ENCODE measurements at regions not wholly inside any gene's neighbourhood (a gene's known extent, or its start where the extent isn't known, plus 50 kb on each side); places are given as distances from the start of the nearest gene placed in this dataset.

- TF ChIP-seq, protein P1, sequence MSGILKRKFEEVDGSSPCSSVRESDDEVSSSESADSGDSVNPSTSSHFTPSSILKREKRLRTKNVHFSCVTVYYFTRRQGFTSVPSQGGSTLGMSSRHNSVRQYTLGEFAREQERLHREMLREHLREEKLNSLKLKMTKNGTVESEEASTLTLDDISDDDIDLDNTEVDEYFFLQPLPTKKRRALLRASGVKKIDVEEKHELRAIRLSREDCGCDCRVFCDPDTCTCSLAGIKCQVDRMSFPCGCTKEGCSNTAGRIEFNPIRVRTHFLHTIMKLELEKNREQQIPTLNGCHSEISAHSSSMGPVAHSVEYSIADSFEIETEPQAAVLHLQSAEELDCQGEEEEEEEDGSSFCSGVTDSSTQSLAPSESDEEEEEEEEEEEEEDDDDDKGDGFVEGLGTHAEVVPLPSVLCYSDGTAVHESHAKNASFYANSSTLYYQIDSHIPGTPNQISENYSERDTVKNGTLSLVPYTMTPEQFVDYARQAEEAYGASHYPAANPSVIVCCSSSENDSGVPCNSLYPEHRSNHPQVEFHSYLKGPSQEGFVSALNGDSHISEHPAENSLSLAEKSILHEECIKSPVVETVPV (CRISPR knock-in tag; IDR thresholded peaks at IDR 0.05), result no peak
- no peak for TF ChIP-seq PPARA (CRISPR knock-in tag; IDR thresholded peaks at IDR 0.05; ENCODE audit: borderline replicate concordance)
These were observed 182.7 kb upstream of the CCN2 start (continued) for GRCh38 chr6:132133736-132134445.

- TF ChIP-seq ZFP3 (CRISPR knock-in tag; IDR thresholded peaks at IDR 0.05) (no peak), SNAI2 (CRISPR knock-in tag; IDR thresholded peaks at IDR 0.05) (no peak), ESRRG (CRISPR knock-in tag; IDR thresholded peaks at IDR 0.05) (no peak), CSDC2 (CRISPR knock-in tag; IDR thresholded peaks at IDR 0.05) (no peak), OSR1 (CRISPR knock-in tag; IDR thresholded peaks at IDR 0.05) (no peak), TCF4 (CRISPR knock-in tag; IDR thresholded peaks at IDR 0.05; ENCODE audit: borderline replicate concordance) (no peak)
- ATAC-seq, result peak; percentile 40
These were observed 181.9 kb upstream of the CCN2 start for GRCh38 chr6:132132924-132133639.

- ATAC-seq, result peak; percentile 64
- no peak for TF ChIP-seq ZFP30 (CRISPR knock-in tag; IDR thresholded peaks at IDR 0.05)
- TF ChIP-seq TCF4 (CRISPR knock-in tag; IDR thresholded peaks at IDR 0.05; ENCODE audit: borderline replicate concordance), result no peak
- TF ChIP-seq, protein P2, sequence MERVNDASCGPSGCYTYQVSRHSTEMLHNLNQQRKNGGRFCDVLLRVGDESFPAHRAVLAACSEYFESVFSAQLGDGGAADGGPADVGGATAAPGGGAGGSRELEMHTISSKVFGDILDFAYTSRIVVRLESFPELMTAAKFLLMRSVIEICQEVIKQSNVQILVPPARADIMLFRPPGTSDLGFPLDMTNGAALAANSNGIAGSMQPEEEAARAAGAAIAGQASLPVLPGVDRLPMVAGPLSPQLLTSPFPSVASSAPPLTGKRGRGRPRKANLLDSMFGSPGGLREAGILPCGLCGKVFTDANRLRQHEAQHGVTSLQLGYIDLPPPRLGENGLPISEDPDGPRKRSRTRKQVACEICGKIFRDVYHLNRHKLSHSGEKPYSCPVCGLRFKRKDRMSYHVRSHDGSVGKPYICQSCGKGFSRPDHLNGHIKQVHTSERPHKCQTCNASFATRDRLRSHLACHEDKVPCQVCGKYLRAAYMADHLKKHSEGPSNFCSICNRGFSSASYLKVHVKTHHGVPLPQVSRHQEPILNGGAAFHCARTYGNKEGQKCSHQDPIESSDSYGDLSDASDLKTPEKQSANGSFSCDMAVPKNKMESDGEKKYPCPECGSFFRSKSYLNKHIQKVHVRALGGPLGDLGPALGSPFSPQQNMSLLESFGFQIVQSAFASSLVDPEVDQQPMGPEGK (CRISPR knock-in tag; IDR thresholded peaks at IDR 0.05; ENCODE audit: borderline replicate concordance), result no peak
- no peak for TF ChIP-seq TOX (CRISPR knock-in tag; IDR thresholded peaks at IDR 0.05; ENCODE audit: borderline replicate concordance)
- no peak for TF ChIP-seq GLIS3 (CRISPR knock-in tag; IDR thresholded peaks at IDR 0.05)
- TF ChIP-seq CREB5 (CRISPR knock-in tag; IDR thresholded peaks at IDR 0.05; ENCODE audit: low read depth), result no peak
- TF ChIP-seq, protein P3, sequence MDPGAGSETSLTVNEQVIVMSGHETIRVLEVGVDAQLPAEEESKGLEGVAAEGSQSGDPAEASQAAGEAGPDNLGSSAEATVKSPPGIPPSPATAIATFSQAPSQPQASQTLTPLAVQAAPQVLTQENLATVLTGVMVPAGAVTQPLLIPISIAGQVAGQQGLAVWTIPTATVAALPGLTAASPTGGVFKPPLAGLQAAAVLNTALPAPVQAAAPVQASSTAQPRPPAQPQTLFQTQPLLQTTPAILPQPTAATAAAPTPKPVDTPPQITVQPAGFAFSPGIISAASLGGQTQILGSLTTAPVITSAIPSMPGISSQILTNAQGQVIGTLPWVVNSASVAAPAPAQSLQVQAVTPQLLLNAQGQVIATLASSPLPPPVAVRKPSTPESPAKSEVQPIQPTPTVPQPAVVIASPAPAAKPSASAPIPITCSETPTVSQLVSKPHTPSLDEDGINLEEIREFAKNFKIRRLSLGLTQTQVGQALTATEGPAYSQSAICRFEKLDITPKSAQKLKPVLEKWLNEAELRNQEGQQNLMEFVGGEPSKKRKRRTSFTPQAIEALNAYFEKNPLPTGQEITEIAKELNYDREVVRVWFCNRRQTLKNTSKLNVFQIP (CRISPR knock-in tag; IDR thresholded peaks at IDR 0.05; ENCODE audit: borderline replicate concordance, low read depth), result no peak
- TF ChIP-seq ZNF565 (CRISPR knock-in tag; conservative IDR thresholded peaks at IDR 0.05; ENCODE audit: low read depth), result no peak
- TF ChIP-seq ISL1 (CRISPR knock-in tag; IDR thresholded peaks at IDR 0.05), result no peak
- no peak for TF ChIP-seq SNAI2 (CRISPR knock-in tag; IDR thresholded peaks at IDR 0.05)
- no peak for TF ChIP-seq BACH2 (CRISPR knock-in tag; IDR thresholded peaks at IDR 0.05; ENCODE audit: borderline replicate concordance)
- no peak for TF ChIP-seq ZC3H10 (CRISPR knock-in tag; IDR thresholded peaks at IDR 0.05)
These were observed 181.2 kb upstream of the CCN2 start for GRCh38 chr6:132132422-132132821.

GRCh38 chr6:132131758-132132157 is 180.6 kb upstream of the CCN2 start:
- peak; percentile 87 for ATAC-seq

More at GRCh38 chr6:132131758-132132157, 180.6 kb upstream of the CCN2 start:
- TF ChIP-seq, protein P3 (CRISPR knock-in tag; IDR thresholded peaks at IDR 0.05; ENCODE audit: borderline replicate concordance, low read depth), result no peak
- TF ChIP-seq, protein P2 (CRISPR knock-in tag; IDR thresholded peaks at IDR 0.05; ENCODE audit: borderline replicate concordance), result no peak
- TF ChIP-seq ZNF565 (CRISPR knock-in tag; conservative IDR thresholded peaks at IDR 0.05; ENCODE audit: low read depth), result no peak
- TF ChIP-seq ZFP3 (CRISPR knock-in tag; IDR thresholded peaks at IDR 0.05), result no peak
- TF ChIP-seq CREB5 (CRISPR knock-in tag; IDR thresholded peaks at IDR 0.05; ENCODE audit: low read depth), result no peak
- TF ChIP-seq ZFP30 (CRISPR knock-in tag; IDR thresholded peaks at IDR 0.05), result no peak
- TF ChIP-seq ARNTL (CRISPR knock-in tag; IDR thresholded peaks at IDR 0.05; ENCODE audit: borderline replicate concordance, low read depth), result no peak

Data from SK-N-SH treated with all-trans-retinoic acid at 6 μM for 48 hours (cell line).